ENCODE measurements at regions not wholly inside any gene's neighbourhood (a gene's known extent, or its start where the extent isn't known, plus 50 kb on each side); places are given as distances from the start of the nearest gene placed in this dataset.

DNA sequence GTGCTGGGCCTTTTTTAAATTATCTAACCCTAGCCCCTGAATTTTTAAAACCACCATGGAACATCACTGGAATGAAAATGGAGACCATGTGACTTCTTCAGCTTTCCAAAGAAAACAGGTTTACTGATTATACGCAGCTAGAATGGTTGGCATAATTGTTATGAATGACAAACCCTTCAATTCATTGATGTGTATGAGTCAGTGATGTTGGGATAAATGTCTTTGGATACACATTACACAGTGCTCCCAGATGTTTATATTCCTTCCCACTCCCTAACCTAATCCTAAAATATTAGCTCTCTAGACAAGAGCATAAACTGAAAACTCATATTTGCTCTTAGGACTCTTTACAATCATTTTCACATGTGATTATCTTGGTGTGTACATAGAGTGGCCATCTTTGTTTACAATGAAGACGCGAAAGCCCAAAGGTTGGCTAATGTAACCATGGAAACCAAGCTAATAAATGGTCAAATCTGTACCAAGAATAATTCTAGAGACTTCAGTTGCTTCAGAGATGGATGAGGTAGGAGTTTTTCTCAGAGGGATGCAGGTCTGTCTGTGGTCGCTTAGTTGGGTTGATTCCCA is 131.2 kb upstream of the HMHB1 start:
- Histone ChIP-seq H3K27ac (ENCODE audit: low read depth, low read length) (no peak overlapping the region), H3K9me2 (replicated peaks; ENCODE audit: control insufficient read depth, low read length) (no peaks in the 10 kb centered on the region), H3K36me3 (ENCODE audit: control insufficient read depth, low read length) (no peaks in the 10 kb centered on the region), H3K9me3 (ENCODE audit: control insufficient read depth, insufficient read depth, low read length) (no peaks in the 10 kb centered on the region), H3K4me2 (ENCODE audit: low read length) (no peak overlapping the region), H3K79me2 (ENCODE audit: control insufficient read depth, low read length) (no peaks in the 10 kb centered on the region), H3F3A (ENCODE audit: control insufficient read depth, insufficient read depth) (no peaks in the 10 kb centered on the region), H4K20me1 (ENCODE audit: control insufficient read depth, insufficient read depth, low read depth, low read length) (no peaks in the 10 kb centered on the region), H3K4me1 (ENCODE audit: control insufficient read depth, low read length) (no peaks in the 10 kb centered on the region), H3K4me3 (ENCODE audit: low read length) (no peak overlapping the region), H3K27me3 (ENCODE audit: control insufficient read depth, low read length) (no peaks in the 10 kb centered on the region)
- TF ChIP-seq EZH2phosphoT487 (IDR thresholded peaks at IDR 0.05; ENCODE audit: borderline replicate concordance, low read length) = no peak

DNA sequence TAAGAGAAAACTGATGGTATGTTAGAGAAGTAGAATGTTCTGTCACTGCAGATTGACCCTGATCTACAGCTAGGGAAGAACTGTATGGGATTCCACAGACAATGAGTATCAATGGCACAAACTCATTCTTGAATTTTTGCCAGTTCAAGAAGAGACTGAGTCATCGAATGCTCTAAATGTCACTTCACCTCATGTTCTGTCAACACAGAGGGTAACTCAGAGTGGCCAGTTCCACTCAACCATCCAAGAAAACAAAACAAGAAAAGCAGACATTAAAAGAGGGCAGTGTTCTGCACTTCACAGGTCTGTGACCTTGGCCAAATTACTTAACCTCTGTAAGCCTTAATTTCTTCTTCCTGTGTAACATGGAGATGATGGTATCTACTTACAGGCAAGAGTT is 132.2 kb upstream of the HMHB1 start:
- no peaks in the 10 kb centered on the region for H3F3A ChIP-seq (ENCODE audit: control insufficient read depth, insufficient read depth)
- no peaks in the 10 kb centered on the region for H4K20me1 ChIP-seq (ENCODE audit: control insufficient read depth, insufficient read depth, low read depth, low read length)
- H3K4me2 ChIP-seq (ENCODE audit: low read length) = no peak overlapping the region
- H3K79me2 ChIP-seq (ENCODE audit: control insufficient read depth, low read length) = no peaks in the 10 kb centered on the region
- no peaks in the 10 kb centered on the region for H3K4me1 ChIP-seq (ENCODE audit: control insufficient read depth, low read length)
- no peaks in the 10 kb centered on the region for H3K36me3 ChIP-seq (ENCODE audit: control insufficient read depth, low read length)
- TF ChIP-seq, protein P1, sequence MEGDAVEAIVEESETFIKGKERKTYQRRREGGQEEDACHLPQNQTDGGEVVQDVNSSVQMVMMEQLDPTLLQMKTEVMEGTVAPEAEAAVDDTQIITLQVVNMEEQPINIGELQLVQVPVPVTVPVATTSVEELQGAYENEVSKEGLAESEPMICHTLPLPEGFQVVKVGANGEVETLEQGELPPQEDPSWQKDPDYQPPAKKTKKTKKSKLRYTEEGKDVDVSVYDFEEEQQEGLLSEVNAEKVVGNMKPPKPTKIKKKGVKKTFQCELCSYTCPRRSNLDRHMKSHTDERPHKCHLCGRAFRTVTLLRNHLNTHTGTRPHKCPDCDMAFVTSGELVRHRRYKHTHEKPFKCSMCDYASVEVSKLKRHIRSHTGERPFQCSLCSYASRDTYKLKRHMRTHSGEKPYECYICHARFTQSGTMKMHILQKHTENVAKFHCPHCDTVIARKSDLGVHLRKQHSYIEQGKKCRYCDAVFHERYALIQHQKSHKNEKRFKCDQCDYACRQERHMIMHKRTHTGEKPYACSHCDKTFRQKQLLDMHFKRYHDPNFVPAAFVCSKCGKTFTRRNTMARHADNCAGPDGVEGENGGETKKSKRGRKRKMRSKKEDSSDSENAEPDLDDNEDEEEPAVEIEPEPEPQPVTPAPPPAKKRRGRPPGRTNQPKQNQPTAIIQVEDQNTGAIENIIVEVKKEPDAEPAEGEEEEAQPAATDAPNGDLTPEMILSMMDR (IDR thresholded peaks at IDR 0.05; ENCODE audit: low read depth, low read length, poor library complexity, severe bottlenecking) = no peak
- no peak overlapping the region for H3K4me3 ChIP-seq (ENCODE audit: low read length)
- H3K9me2 ChIP-seq (replicated peaks; ENCODE audit: control insufficient read depth, low read length) = no peaks in the 10 kb centered on the region
- no peak overlapping the region for H3K27ac ChIP-seq (ENCODE audit: low read depth, low read length)
- no peaks in the 10 kb centered on the region for H3K9me3 ChIP-seq (ENCODE audit: control insufficient read depth, insufficient read depth, low read length)
- H3K27me3 ChIP-seq (ENCODE audit: control insufficient read depth, low read length) = no peaks in the 10 kb centered on the region

DNA sequence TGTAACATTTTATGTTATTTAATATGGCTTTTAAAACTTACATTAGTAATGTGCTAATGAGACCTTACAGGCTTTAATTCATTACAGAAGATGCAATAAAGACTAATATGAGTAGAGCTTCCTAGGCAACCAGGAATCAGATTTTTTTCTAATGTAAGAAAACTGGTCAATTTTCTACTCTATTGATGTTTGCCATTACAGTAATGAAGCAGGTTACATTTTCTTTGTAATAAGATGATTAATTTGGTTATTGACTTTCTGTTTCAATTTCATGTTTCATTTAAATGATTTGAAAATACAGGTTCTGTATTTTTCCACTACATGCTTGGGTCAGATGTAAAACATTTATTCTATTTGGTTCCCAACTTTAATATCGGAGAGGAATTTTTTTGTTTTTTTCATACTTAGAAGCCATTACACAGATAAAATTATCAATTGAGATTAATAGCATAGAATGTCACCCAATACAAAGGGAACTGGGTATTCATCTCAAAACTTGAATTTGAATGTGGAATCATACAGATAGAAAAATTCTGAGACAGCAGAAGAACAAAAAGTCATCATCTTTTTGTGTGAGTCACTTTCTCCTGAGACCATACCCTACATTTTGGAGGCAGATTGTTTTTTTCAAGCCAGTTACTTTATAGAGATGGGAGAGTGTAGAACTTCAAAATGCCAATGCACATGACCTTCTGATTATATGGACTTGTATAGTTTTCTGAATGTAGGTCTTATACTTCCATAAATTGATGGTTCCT is 133.6 kb upstream of the HMHB1 start:
- Histone ChIP-seq H3K4me1 (ENCODE audit: control insufficient read depth, low read length) (no peaks in the 10 kb centered on the region), H3K4me2 (ENCODE audit: low read length) (no peak overlapping the region), H3K4me3 (ENCODE audit: low read length) (no peak overlapping the region)

DNA sequence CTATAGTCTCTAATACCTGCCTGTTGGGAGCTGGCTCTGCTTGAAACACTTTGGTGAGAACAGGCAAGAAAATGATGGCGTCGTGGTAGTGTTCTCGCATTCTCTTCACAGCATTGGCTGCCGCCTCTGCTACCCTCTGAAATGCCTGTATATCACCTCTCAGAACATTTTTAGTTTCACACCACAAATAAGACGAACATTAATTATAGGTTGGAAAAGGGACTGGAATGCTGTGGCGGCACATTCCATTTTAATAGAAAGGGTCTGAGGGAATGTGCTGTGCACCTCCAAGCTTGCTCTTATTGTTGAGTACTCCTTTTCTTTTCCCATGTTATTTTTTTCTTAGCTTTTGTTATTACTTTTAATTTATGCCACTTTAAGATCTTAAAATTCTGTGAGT is 134.6 kb upstream of the HMHB1 start:
- Histone ChIP-seq H3K4me1 (ENCODE audit: control insufficient read depth, low read length) (no peaks in the 10 kb centered on the region), H3K4me3 (ENCODE audit: low read length) (no peak overlapping the region), H3K9me3 (ENCODE audit: control insufficient read depth, insufficient read depth, low read length) (no peaks in the 10 kb centered on the region), H3K9me2 (replicated peaks; ENCODE audit: control insufficient read depth, low read length) (no peaks in the 10 kb centered on the region), H4K20me1 (ENCODE audit: control insufficient read depth, insufficient read depth, low read depth, low read length) (no peaks in the 10 kb centered on the region), H3F3A (ENCODE audit: control insufficient read depth, insufficient read depth) (no peaks in the 10 kb centered on the region), H3K79me2 (ENCODE audit: control insufficient read depth, low read length) (no peaks in the 10 kb centered on the region), H3K27me3 (ENCODE audit: control insufficient read depth, low read length) (no peaks in the 10 kb centered on the region), H3K4me2 (ENCODE audit: low read length) (no peak overlapping the region), H3K27ac (ENCODE audit: low read depth, low read length) (no peak overlapping the region), H3K36me3 (ENCODE audit: control insufficient read depth, low read length) (no peaks in the 10 kb centered on the region)
- no peak for TF ChIP-seq EZH2phosphoT487 (IDR thresholded peaks at IDR 0.05; ENCODE audit: borderline replicate concordance, low read length)
- TF ChIP-seq, protein P1 (IDR thresholded peaks at IDR 0.05; ENCODE audit: low read depth, low read length, poor library complexity, severe bottlenecking) = no peak

More for the DNA sequence above, 133.6 kb upstream of the HMHB1 start:
- Histone ChIP-seq H3K9me3 (ENCODE audit: control insufficient read depth, insufficient read depth, low read length) (no peaks in the 10 kb centered on the region), H3K27me3 (ENCODE audit: control insufficient read depth, low read length) (no peaks in the 10 kb centered on the region), H4K20me1 (ENCODE audit: control insufficient read depth, insufficient read depth, low read depth, low read length) (no peaks in the 10 kb centered on the region), H3F3A (ENCODE audit: control insufficient read depth, insufficient read depth) (no peaks in the 10 kb centered on the region), H3K27ac (ENCODE audit: low read depth, low read length) (no peak overlapping the region), H3K36me3 (ENCODE audit: control insufficient read depth, low read length) (no peaks in the 10 kb centered on the region), H3K79me2 (ENCODE audit: control insufficient read depth, low read length) (no peaks in the 10 kb centered on the region), H3K9me2 (replicated peaks; ENCODE audit: control insufficient read depth, low read length) (no peaks in the 10 kb centered on the region)
- TF ChIP-seq, protein P1 (IDR thresholded peaks at IDR 0.05; ENCODE audit: low read depth, low read length, poor library complexity, severe bottlenecking) = no peak
- no peak for TF ChIP-seq EZH2phosphoT487 (IDR thresholded peaks at IDR 0.05; ENCODE audit: borderline replicate concordance, low read length)

Measured in DOHH2 (cell line).